Fibroblast of mammary gland (primary cell): ENCODE measurements at regions not wholly inside any gene's neighbourhood (a gene's known extent, or its start where the extent isn't known, plus 50 kb on each side); places are given as distances from the start of the nearest gene placed in this dataset.

Experiments used
- DNase-seq: peaks from one replicate; pipeline ENCODE4 v3.0.0-alpha.2; 2010; ENCODE audit warnings: low read depth
- H3K4me3 ChIP-seq: 2 replicates; pipeline ENCODE4 v1.5.1; 2011; ENCODE audit warnings: low read depth, mild to moderate bottlenecking, low read length, moderate library complexity; ENCODE audit not compliant: control insufficient read depth
- TF ChIP-seq, protein P1 (sequence below): conservative IDR thresholded peaks from 2 replicates; pipeline ENCODE4 v1.5.1; 2011; ENCODE audit warnings: low read depth, low read length, inconsistent platforms; ENCODE audit not compliant: control insufficient read depth, insufficient read depth

DNA sequence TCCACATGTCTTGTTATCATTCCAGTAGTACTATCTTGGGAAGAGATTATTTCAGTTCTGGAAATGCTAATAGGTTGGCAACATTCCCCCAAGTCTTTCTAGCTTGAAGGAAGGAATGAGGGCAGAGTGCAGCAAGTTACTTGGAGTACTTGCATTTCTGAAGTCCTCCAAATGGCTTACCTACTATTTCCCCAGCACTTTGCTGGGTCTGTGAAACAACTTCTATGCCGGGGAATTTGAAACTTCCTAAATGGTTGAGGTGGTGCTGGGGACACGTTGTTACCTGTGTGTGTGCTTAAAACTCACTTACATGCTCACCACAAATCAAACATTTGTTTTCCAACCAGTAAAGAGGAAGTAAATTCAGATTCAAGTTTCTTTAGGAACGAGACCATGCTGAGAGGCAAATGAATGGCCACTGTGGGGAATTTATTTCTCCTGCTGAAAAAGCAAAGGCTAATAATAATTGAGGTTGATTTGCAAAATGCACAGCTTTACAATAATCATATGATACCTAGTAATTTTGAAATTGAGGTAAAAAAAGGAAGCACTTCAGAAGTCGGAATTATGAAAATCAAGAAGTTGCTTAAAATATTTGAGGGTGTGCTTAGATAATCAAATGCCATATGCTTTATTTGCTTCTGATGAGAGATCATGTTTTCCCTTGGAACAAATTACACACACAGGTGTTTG lies 1167.7 kb upstream of the ZEB2 start:
- TF ChIP-seq, protein P1, sequence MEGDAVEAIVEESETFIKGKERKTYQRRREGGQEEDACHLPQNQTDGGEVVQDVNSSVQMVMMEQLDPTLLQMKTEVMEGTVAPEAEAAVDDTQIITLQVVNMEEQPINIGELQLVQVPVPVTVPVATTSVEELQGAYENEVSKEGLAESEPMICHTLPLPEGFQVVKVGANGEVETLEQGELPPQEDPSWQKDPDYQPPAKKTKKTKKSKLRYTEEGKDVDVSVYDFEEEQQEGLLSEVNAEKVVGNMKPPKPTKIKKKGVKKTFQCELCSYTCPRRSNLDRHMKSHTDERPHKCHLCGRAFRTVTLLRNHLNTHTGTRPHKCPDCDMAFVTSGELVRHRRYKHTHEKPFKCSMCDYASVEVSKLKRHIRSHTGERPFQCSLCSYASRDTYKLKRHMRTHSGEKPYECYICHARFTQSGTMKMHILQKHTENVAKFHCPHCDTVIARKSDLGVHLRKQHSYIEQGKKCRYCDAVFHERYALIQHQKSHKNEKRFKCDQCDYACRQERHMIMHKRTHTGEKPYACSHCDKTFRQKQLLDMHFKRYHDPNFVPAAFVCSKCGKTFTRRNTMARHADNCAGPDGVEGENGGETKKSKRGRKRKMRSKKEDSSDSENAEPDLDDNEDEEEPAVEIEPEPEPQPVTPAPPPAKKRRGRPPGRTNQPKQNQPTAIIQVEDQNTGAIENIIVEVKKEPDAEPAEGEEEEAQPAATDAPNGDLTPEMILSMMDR = no peak
- peak; percentile 14 for DNase-seq
- H3K4me3 ChIP-seq = no peak overlapping the region

DNA sequence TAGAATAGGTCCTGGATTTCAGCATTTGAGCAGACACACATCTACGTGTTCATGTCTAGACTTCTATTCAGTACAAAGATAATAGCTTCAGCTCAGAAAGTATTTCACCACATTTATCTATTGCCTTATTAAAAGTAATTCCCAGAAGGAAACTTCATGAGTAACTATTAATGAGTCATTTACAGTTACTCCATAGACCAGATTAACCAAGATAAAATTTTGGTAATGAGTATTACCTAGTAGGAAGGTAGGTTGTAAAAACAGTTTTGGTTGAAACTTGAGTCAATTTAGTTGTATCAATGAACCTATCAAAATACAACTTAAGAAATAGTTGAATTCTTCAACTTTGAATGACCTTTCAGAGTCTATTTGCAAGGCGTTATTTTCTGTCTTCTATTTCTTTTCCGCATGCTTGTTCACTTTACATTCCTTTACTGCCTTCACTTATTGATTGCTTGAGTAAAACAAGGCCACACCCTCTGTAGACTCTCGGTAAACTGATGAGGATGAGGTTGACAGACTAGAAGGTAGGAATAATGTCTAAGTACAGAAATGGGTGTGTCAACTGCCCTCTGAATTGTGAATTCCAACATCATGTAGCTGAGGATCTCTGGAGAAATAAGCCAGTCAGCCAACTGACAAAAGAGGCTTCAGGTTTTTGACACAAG lies 1165.6 kb upstream of the ZEB2 start:
- TF ChIP-seq, protein P1 = no peak
- peak; percentile 54 for DNase-seq
- H3K4me3 ChIP-seq = no peak overlapping the region

DNA sequence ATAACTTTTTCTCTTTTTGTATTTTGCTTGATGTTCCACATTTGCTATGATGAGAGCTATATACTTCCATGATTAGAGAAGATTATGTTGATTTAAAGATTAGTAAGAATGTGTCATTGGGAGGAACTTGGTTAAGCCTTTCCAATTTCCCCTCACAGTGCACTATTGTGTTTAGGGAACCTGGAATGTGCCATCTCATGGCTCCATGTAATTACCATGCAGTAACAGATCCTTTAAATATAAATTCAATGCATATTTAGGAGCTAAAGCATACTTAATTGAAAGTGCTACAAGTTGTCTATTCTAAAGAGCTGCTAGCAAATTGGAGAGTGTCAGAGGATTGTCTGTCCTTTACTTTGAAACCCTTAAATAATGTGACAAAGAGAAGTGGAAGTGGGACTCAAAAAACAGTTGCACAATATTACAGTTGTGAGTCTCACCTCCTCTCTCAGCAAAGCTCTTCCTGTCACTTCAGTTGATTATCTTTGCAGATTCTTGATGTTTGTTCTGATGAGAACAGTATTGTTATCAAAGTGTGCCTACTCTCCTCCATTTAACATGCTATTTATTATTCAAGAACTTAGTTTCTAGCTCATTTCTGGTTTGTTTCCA lies 1162.7 kb upstream of the ZEB2 start:
- TF ChIP-seq, protein P1 = no peak
- H3K4me3 ChIP-seq = no peak overlapping the region
- peak; percentile 55 for DNase-seq

DNA sequence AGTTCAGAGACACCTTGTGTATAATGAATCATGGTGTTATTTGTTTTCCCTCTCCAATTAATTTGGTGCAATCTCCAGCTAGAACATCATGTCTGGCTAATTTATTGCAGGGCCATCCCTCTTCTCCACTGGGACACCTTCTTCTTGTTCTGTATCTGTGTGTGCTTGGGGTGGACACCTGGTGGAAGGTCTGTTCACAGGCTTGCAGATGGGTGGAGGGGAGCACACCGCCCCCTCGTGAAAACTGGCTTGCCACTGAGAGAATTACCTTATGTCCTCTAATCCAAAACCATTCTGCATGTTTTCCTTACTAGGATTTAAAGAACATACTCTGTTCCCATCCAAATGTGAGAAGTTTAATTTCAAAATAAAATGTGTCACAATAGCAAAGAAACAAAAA lies 1160.4 kb upstream of the ZEB2 start:
- no peak overlapping the region for H3K4me3 ChIP-seq
- TF ChIP-seq, protein P1 = no peak
- no peak for DNase-seq

DNA sequence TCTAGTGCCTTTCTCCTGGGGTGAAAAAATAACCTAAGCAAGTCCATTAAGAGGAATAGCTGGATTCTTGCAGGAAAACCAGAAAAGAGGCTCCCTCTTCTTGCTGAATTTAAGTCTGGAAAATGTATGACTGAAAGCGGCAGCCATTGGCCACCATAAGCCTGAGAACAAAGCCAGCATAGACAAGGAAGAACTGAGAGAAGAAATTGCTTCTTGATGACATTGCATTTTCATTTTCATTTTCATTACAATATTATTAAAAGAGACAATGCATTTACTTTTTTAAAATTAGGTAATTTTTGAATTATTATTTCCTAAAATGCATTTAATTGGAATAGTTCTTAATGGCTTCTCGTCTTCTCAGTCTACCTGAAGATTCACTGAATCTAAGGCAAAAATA lies 1157.5 kb upstream of the ZEB2 start:
- no peak overlapping the region for H3K4me3 ChIP-seq
- TF ChIP-seq, protein P1 = no peak
- no peak for DNase-seq

DNA sequence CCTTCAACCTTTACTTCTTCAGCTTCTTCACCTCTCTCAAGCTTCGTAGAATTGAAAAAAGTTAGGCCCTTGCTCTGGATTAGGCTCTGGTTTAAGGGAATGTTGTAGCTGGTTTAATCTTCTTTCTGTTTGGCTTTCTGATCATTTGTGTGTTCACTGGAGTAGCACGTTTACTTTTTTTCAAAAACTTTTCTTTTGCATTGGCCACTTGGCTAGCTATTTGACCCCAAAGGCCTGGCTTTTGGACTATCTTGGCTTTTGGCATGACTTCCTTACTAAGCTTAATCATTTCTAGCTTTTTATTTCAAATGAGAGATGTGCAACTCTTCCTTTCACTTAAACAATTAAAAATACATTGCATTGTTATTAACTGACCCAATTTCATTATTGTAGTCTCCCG lies 1154.8 kb upstream of the ZEB2 start:
- H3K4me3 ChIP-seq = no peak overlapping the region
- DNase-seq = no peak
- TF ChIP-seq, protein P1 = no peak
